K562 (cell line): ENCODE measurements at regions not wholly inside any gene's neighbourhood (a gene's known extent, or its start where the extent isn't known, plus 50 kb on each side); places are given as distances from the start of the nearest gene placed in this dataset.

Experiments used
- BACH1 ChIP-seq: fragments of 200-800 bp; sonication (Bioruptor generic); IDR thresholded peaks from 2 replicates; pipeline ENCODE4 v1.6.1; 2016; ENCODE audit warnings: missing genetic modification characterization, missing compliant biosample characterization
- CAMTA2 ChIP-seq: fragments of 250-450 bp; sonication (Bioruptor Pico); conservative IDR thresholded peaks from 2 replicates; pipeline ENCODE4 v1.5.1; 2022
- HEY1 ChIP-seq: fragments of 250-450 bp; sonication (Bioruptor Pico); IDR thresholded peaks from 2 replicates; pipeline ENCODE4 v1.5.0; 2020; ENCODE audit warnings: mild to moderate bottlenecking, moderate library complexity, borderline replicate concordance
- MTF1 ChIP-seq: fragments of 250-450 bp; sonication (Bioruptor Pico); IDR thresholded peaks from 2 replicates; pipeline ENCODE4 v1.9.0; 2021; ENCODE audit warnings: moderate library complexity, mild to moderate bottlenecking, inconsistent platforms, borderline replicate concordance
- NRF1 ChIP-seq, 2 experiments: fragments of 450-650 bp; IDR thresholded peaks in 1 of 2; conservative IDR thresholded peaks in 1 of 2; 2 replicates each; pipeline ENCODE4 v1.6.1; 2014; ENCODE audit warnings: mild to moderate bottlenecking in 2 of 2
- PHTF2 ChIP-seq: fragments of 250-450 bp; sonication (Bioruptor Pico); IDR thresholded peaks from 2 replicates; pipeline ENCODE4 v1.5.0; 2021; ENCODE audit warnings: mild to moderate bottlenecking
- POLR2B ChIP-seq: fragments of 450-650 bp; IDR thresholded peaks from 2 replicates; pipeline ENCODE4 v1.6.1; 2018; ENCODE audit warnings: low read depth; ENCODE audit not compliant: partially characterized antibody
- ZBTB1 ChIP-seq: sonication (generic); formaldehyde crosslinking; IDR thresholded peaks from 2 replicates; pipeline ENCODE4 v1.8.1; 2023; ENCODE audit warnings: missing genetic modification reagents, low read depth, mild to moderate bottlenecking, borderline replicate concordance
- ZKSCAN1 ChIP-seq: fragments of 150-350 bp; IDR thresholded peaks from 2 replicates; pipeline ENCODE4 v1.6.1; 2016; ENCODE audit warnings: low read depth, low read length
- ZNF121 ChIP-seq: sonication (generic); formaldehyde crosslinking; conservative IDR thresholded peaks from 2 replicates; pipeline ENCODE4 v1.8.0; 2022; ENCODE audit warnings: missing genetic modification reagents
- TF ChIP-seq, protein P1 (sequence below): sonication (generic); formaldehyde crosslinking; IDR thresholded peaks from 2 replicates; pipeline ENCODE4 v1.8.1; 2023; ENCODE audit warnings: missing genetic modification reagents, mild to moderate bottlenecking, borderline replicate concordance
- TF ChIP-seq, protein P2 (sequence below): fragments of 450-650 bp; formaldehyde crosslinking; IDR thresholded peaks from 2 replicates; pipeline ENCODE4 v1.4.0; 2020; ENCODE audit warnings: mild to moderate bottlenecking, moderate library complexity
- TF ChIP-seq, protein P3 (sequence below), 3 experiments: IDR thresholded peaks in 2 of 3; conservative IDR thresholded peaks in 1 of 3; 2 replicates each; pipeline ENCODE4 v1.5.1; 2011 to 2012; ENCODE audit warnings: low read length in 3 of 3, mild to moderate bottlenecking in 3 of 3, control low read depth in 2 of 3, improper control_type of control experiment in 1 of 3, inconsistent platforms in 1 of 3, low read depth in 1 of 3, mixed read lengths in 1 of 3, moderate library complexity in 1 of 3; ENCODE audit not compliant: insufficient read depth in 2 of 3

DNA sequence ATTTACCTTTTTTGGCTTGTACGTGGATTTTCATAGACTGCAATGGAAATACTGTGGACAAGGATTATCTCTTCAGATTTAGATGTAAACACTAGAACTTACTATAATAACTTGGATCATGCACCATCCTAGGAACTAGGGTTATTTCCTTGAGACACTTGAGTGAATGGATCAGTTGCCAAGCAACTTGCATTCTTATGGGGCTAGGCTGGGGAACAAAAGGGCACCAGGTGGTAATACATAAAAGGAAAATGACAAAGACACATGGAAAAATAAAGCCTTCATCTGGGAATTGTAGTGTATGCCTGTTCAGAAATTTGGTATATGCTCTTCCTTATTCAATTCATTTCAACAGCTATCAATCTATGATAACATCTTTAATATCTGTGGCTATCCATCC, 247.1 kb downstream of the SPRY1 start (continued):
- TF ChIP-seq, protein P1, sequence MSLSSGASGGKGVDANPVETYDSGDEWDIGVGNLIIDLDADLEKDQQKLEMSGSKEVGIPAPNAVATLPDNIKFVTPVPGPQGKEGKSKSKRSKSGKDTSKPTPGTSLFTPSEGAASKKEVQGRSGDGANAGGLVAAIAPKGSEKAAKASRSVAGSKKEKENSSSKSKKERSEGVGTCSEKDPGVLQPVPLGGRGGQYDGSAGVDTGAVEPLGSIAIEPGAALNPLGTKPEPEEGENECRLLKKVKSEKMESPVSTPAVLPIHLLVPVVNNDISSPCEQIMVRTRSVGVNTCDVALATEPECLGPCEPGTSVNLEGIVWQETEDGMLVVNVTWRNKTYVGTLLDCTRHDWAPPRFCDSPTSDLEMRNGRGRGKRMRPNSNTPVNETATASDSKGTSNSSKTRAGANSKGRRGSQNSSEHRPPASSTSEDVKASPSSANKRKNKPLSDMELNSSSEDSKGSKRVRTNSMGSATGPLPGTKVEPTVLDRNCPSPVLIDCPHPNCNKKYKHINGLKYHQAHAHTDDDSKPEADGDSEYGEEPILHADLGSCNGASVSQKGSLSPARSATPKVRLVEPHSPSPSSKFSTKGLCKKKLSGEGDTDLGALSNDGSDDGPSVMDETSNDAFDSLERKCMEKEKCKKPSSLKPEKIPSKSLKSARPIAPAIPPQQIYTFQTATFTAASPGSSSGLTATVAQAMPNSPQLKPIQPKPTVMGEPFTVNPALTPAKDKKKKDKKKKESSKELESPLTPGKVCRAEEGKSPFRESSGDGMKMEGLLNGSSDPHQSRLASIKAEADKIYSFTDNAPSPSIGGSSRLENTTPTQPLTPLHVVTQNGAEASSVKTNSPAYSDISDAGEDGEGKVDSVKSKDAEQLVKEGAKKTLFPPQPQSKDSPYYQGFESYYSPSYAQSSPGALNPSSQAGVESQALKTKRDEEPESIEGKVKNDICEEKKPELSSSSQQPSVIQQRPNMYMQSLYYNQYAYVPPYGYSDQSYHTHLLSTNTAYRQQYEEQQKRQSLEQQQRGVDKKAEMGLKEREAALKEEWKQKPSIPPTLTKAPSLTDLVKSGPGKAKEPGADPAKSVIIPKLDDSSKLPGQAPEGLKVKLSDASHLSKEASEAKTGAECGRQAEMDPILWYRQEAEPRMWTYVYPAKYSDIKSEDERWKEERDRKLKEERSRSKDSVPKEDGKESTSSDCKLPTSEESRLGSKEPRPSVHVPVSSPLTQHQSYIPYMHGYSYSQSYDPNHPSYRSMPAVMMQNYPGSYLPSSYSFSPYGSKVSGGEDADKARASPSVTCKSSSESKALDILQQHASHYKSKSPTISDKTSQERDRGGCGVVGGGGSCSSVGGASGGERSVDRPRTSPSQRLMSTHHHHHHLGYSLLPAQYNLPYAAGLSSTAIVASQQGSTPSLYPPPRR = no peak
- TF ChIP-seq ZBTB1 (no peak), PHTF2 (CRISPR knock-in tag) (no peak), ZNF121 (CRISPR knock-in tag) (no peak), POLR2B (no peak), CAMTA2 (no peak), MTF1 (no peak), NRF1 (conservative IDR thresholded peaks at IDR 0.05 in 1 of 2, IDR thresholded peaks at IDR 0.05 in 1 of 2) (no peak), ZKSCAN1 (no peak), BACH1 (tag) (no peak), HEY1 (CRISPR knock-in tag) (no peak)
- TF ChIP-seq, protein P2, sequence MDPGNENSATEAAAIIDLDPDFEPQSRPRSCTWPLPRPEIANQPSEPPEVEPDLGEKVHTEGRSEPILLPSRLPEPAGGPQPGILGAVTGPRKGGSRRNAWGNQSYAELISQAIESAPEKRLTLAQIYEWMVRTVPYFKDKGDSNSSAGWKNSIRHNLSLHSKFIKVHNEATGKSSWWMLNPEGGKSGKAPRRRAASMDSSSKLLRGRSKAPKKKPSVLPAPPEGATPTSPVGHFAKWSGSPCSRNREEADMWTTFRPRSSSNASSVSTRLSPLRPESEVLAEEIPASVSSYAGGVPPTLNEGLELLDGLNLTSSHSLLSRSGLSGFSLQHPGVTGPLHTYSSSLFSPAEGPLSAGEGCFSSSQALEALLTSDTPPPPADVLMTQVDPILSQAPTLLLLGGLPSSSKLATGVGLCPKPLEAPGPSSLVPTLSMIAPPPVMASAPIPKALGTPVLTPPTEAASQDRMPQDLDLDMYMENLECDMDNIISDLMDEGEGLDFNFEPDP = no peak
- TF ChIP-seq, protein P3, sequence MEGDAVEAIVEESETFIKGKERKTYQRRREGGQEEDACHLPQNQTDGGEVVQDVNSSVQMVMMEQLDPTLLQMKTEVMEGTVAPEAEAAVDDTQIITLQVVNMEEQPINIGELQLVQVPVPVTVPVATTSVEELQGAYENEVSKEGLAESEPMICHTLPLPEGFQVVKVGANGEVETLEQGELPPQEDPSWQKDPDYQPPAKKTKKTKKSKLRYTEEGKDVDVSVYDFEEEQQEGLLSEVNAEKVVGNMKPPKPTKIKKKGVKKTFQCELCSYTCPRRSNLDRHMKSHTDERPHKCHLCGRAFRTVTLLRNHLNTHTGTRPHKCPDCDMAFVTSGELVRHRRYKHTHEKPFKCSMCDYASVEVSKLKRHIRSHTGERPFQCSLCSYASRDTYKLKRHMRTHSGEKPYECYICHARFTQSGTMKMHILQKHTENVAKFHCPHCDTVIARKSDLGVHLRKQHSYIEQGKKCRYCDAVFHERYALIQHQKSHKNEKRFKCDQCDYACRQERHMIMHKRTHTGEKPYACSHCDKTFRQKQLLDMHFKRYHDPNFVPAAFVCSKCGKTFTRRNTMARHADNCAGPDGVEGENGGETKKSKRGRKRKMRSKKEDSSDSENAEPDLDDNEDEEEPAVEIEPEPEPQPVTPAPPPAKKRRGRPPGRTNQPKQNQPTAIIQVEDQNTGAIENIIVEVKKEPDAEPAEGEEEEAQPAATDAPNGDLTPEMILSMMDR (IDR thresholded peaks at IDR 0.05 in 2 of 3, conservative IDR thresholded peaks at IDR 0.05 in 1 of 3; ENCODE audit: insufficient read depth in 2 of 3, low read depth in 1 of 3, low read length in 3 of 3) = no peak
